ENCODE measurements at regions not wholly inside any gene's neighbourhood (a gene's known extent, or its start where the extent isn't known, plus 50 kb on each side); places are given as distances from the start of the nearest gene placed in this dataset.

- TF ChIP-seq CTCF (IDR thresholded peaks at IDR 0.05; ENCODE audit: low read depth, low read length, poor library complexity, severe bottlenecking) (no peak), EZH2phosphoT487 (IDR thresholded peaks at IDR 0.05; ENCODE audit: borderline replicate concordance, low read length) (no peak)
Observed at GRCh38 chr11:112316971-112317370, 56.3 kb upstream of the PLET1 start.

Data from DOHH2 (cell line).